Tibial nerve (tissue), 4 donors: ENCODE measurements at regions not wholly inside any gene's neighbourhood (a gene's known extent, or its start where the extent isn't known, plus 50 kb on each side); places are given as distances from the start of the nearest gene placed in this dataset.

Source experiments
- EP300 ChIP-seq, 2 donors: sonication (generic); formaldehyde crosslinking; IDR thresholded peaks; one replicate each; pipeline ENCODE4 v1.6.1; 2017; ENCODE audit warnings: antibody characterized with exemption in 2 of 2, mild to moderate bottlenecking in 1 of 2
- POLR2A ChIP-seq, 2 donors: fragments of 450-650 bp; IDR thresholded peaks; one replicate each; pipeline ENCODE4 v1.6.1; 2017; ENCODE audit warnings: antibody characterized with exemption in 2 of 2, mild to moderate bottlenecking in 2 of 2, moderate library complexity in 2 of 2
- TF ChIP-seq, protein P1 (sequence below), 5 experiments: fragments of 200-600 bp in 3 of 5; fragments of 450-650 bp in 2 of 5; sonication (generic) in 3 of 5; IDR thresholded peaks; one replicate each; pipeline ENCODE4 v1.5.1; 2016 to 2019; ENCODE audit warnings: antibody characterized with exemption in 5 of 5, mild to moderate bottlenecking in 3 of 5, moderate library complexity in 2 of 5

DNA sequence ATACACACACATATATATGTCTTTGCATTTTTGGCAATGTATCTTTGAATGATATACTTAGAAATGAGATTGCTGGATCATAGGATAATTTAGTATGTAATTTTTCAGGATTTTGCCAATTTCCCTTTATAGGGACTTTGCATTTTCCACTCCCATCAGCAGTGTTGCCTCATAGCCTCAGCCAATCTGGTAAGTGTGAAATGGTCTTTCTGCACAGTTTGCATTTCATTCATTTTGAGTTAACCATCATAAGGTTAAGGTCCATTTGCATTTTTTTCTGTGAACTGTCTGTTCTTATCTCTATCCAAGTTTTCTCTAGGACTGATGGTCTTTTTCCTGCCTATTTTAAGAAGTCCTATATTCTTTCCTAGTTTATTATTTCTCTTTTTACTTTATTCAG, 474.8 kb downstream of the ZNF674 start:
- TF ChIP-seq EP300 (IDR thresholded peaks at IDR 0.05) = no peak
- TF ChIP-seq, protein P1, sequence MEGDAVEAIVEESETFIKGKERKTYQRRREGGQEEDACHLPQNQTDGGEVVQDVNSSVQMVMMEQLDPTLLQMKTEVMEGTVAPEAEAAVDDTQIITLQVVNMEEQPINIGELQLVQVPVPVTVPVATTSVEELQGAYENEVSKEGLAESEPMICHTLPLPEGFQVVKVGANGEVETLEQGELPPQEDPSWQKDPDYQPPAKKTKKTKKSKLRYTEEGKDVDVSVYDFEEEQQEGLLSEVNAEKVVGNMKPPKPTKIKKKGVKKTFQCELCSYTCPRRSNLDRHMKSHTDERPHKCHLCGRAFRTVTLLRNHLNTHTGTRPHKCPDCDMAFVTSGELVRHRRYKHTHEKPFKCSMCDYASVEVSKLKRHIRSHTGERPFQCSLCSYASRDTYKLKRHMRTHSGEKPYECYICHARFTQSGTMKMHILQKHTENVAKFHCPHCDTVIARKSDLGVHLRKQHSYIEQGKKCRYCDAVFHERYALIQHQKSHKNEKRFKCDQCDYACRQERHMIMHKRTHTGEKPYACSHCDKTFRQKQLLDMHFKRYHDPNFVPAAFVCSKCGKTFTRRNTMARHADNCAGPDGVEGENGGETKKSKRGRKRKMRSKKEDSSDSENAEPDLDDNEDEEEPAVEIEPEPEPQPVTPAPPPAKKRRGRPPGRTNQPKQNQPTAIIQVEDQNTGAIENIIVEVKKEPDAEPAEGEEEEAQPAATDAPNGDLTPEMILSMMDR (IDR thresholded peaks at IDR 0.05) = no peak
- no peak for TF ChIP-seq POLR2A (IDR thresholded peaks at IDR 0.05)
